ENCODE measurements at regions not wholly inside any gene's neighbourhood (a gene's known extent, or its start where the extent isn't known, plus 50 kb on each side); places are given as distances from the start of the nearest gene placed in this dataset.

DNA sequence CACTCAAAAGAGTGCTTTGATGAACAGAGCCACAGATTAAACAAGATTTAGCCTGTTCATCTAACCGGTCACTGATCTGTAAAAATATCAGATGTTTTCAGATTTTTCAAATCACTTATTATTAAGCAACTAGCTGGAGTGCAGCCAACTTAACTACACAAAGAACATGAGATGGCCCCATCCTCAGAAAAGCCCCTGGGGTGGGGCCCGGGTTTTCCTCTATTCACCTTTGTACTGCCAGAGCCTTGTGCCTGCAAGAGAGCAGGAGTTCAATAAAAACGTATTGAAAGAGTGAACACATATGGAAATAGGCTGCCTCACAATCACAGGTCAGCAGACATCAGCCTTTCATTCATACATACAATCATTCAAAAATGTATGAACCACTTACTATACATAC is 516.1 kb downstream of the OMA1 start:
- H3K9ac ChIP-seq (ENCODE audit: insufficient read depth, low read length, poor library complexity, severe bottlenecking): no peak overlapping the region
- no peak overlapping the region for H3K27ac ChIP-seq (ENCODE audit: low read depth in 1 of 2, low read length in 2 of 2)
- peaks cover 4 to 15% (median 6%) of the 10 kb centered on the region in 3 donors for H3K27me3 Mint-ChIP-seq (ENCODE audit: low read depth in 3 of 3)
- H3K27me3 ChIP-seq (ENCODE audit: control insufficient read depth in 2 of 2, insufficient read depth in 2 of 2, low read length in 2 of 2): peaks cover 3 to 7% of the 10 kb centered on the region in 2 donors
- no peaks in the 10 kb centered on the region for H3K9me3 ChIP-seq (replicated peaks in 1 of 2; ENCODE audit: control insufficient read depth in 1 of 2, insufficient read depth in 1 of 2, low read length in 2 of 2)
- WGBS (ENCODE audit: insufficient coverage): 93% methylated on average over 2 of the region's 3 CpGs
- no peaks in the 10 kb centered on the region for H3K4me1 Mint-ChIP-seq
- no peak overlapping the region for H3K27ac Mint-ChIP-seq
- TF ChIP-seq CTCF (IDR thresholded peaks at IDR 0.05): no peak
- H2AFZ ChIP-seq (ENCODE audit: insufficient read depth, low read depth, low read length, poor library complexity, severe bottlenecking): no peak overlapping the region
- H3K4me2 ChIP-seq (replicated peaks; ENCODE audit: extremely low read depth, low read length, poor library complexity, severe bottlenecking): no peak overlapping the region
- intact Hi-C loops (cut with micrococcal nuclease): no loop called here
- no peak overlapping the region for H3K4me3 ChIP-seq (replicated peaks in 1 of 3; ENCODE audit: low read depth in 2 of 3, low read length in 3 of 3)
- H3K79me2 ChIP-seq (ENCODE audit: insufficient read depth, low read length): no peaks in the 10 kb centered on the region
- no peaks in the 10 kb centered on the region for H4K20me1 ChIP-seq (ENCODE audit: insufficient read depth, low read length)
- peaks cover 0 to 6% (median 0%) of the 10 kb centered on the region in 7 donors for H3K9me3 Mint-ChIP-seq
- no peaks in the 10 kb centered on the region for H3K36me3 ChIP-seq (replicated peaks in 1 of 2; ENCODE audit: control insufficient read depth in 1 of 2, insufficient read depth in 2 of 2, low read length in 2 of 2)
- H3K36me3 Mint-ChIP-seq: no peaks in the 10 kb centered on the region
- H3K4me3 Mint-ChIP-seq: no peak overlapping the region
- H3K4me1 ChIP-seq (ENCODE audit: control insufficient read depth in 1 of 2, insufficient read depth in 2 of 2, low read length in 2 of 2): no peaks in the 10 kb centered on the region
- DNase-seq: no peak

- Mint-ChIP-seq H3K9me3 (peaks cover 0 to 4% (median 0%) of the 10 kb centered on the region in 7 donors), H3K4me1 (no peaks in the 10 kb centered on the region), H3K27me3 (ENCODE audit: low read depth in 3 of 3) (peaks cover 0 to 2% (median 1%) of the 10 kb centered on the region in 3 donors), H3K27ac (no peak overlapping the region), H3K4me3 (no peak overlapping the region), H3K36me3 (no peaks in the 10 kb centered on the region)
- DNase-seq: no peak
- H3K9ac ChIP-seq (ENCODE audit: insufficient read depth, low read length, poor library complexity, severe bottlenecking): no peak overlapping the region
- H3K27ac ChIP-seq (ENCODE audit: low read depth in 1 of 2, low read length in 2 of 2): no peak overlapping the region
- no peaks in the 10 kb centered on the region for H3K9me3 ChIP-seq (replicated peaks in 1 of 2; ENCODE audit: control insufficient read depth in 1 of 2, insufficient read depth in 1 of 2, low read length in 2 of 2)
- H3K4me3 ChIP-seq (replicated peaks in 1 of 3; ENCODE audit: low read depth in 2 of 3, low read length in 3 of 3): no peak overlapping the region
- no peaks in the 10 kb centered on the region for H4K20me1 ChIP-seq (ENCODE audit: insufficient read depth, low read length)
- no peak for TF ChIP-seq CTCF (IDR thresholded peaks at IDR 0.05)
- no peaks in the 10 kb centered on the region for H3K79me2 ChIP-seq (ENCODE audit: insufficient read depth, low read length)
- H3K4me2 ChIP-seq (replicated peaks; ENCODE audit: extremely low read depth, low read length, poor library complexity, severe bottlenecking): no peak overlapping the region
- H3K27me3 ChIP-seq (ENCODE audit: control insufficient read depth in 2 of 2, insufficient read depth in 2 of 2, low read length in 2 of 2): no peaks in the 10 kb centered on the region
- no peaks in the 10 kb centered on the region for H3K4me1 ChIP-seq (ENCODE audit: control insufficient read depth in 1 of 2, insufficient read depth in 2 of 2, low read length in 2 of 2)
- intact Hi-C loops (cut with micrococcal nuclease): no loop called here
- no peaks in the 10 kb centered on the region for H3K36me3 ChIP-seq (replicated peaks in 1 of 2; ENCODE audit: control insufficient read depth in 1 of 2, insufficient read depth in 2 of 2, low read length in 2 of 2)
- no peak overlapping the region for H2AFZ ChIP-seq (ENCODE audit: insufficient read depth, low read depth, low read length, poor library complexity, severe bottlenecking)
- no CpG with 5 or more reads among the region's 3 CpGs for WGBS (ENCODE audit: insufficient coverage)
Measured at GRCh38 chr1:58017641-58018040, 528.9 kb downstream of the OMA1 start.
